HG03378 (cell line): ENCODE measurements at regions not wholly inside any gene's neighbourhood (a gene's known extent, or its start where the extent isn't known, plus 50 kb on each side); places are given as distances from the start of the nearest gene placed in this dataset.

Experiments used
- ATAC-seq: cut with Tn5 transposase; IDR thresholded peaks from one replicate; pipeline ENCODE4 v1.9.1; 2021; ENCODE audit warnings: mild to moderate bottlenecking, moderate library complexity; ENCODE audit not compliant: unreplicated experiment

- ATAC-seq = no peak
Observed at GRCh38 chr17:72588961-72589360, 468.1 kb downstream of the SOX9 start.

- ATAC-seq = no peak
Observed at GRCh38 chr17:72590382-72590781, 469.6 kb downstream of the SOX9 start.

DNA sequence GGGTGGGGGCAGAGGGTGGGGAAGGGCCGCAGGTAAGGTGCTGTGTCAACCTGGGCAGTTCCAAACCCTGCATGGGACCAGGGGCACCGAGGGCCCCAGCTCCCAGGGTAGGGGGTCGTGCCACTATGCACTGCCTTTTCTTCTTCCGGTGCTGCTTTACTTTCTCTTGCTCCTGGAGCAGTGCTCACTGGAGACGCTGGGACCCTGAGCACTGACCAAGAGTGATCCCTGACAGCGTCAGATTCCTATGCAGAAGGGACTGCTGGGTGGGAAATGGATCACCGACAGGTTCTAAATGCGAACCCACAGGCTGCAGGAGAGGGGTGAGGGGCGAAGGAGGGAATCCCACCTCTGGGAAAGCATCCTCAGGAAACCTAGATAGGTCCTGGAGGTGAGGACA, 470.1 kb downstream of the SOX9 start:
- no peak for ATAC-seq

DNA sequence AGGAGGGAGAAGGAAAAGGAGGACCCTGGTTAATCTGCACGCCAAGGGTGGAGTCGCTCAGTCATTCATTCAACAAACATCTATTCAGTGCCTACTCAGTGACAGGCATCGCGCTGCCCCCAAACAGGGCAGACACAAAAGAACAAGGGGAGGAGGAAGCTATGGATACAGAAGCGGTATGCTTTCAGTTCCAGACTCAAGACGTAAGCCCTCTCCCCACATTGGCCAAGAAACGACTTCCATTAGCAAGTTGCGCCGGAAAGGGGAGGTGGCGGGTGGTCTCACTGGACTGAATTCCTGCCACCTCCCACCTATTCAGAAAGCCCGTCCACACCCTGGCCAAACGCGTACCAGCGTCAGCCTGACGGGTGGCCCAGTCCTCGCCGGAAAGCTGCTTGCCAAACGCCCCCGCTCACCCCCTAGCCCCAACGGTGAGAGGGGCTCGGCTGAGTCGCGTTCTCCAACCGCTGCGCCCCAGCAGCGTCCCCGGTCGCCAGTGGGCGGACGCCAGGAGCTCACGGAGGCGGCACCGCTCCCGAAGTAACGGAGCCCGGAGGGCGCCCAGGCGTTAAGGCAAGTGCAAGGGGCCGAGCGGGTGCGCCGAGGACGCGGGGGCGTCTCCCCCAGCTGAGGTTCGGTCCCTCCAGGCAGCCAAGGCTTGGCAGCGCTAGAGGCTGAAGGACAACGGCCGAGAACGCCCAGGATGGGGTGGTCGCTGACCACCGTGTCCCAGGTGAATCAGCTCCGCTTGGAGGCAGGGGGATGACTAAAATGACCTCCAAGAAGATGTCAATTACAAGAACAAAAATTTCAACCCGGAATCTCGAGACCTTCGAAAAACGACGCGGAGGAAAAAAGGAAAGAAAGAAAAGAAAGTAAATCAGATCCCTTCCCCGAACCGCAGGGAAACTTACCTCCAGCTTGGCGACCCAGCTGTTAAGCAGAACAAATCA, 470.7 kb downstream of the SOX9 start:
- ATAC-seq = no peak

DNA sequence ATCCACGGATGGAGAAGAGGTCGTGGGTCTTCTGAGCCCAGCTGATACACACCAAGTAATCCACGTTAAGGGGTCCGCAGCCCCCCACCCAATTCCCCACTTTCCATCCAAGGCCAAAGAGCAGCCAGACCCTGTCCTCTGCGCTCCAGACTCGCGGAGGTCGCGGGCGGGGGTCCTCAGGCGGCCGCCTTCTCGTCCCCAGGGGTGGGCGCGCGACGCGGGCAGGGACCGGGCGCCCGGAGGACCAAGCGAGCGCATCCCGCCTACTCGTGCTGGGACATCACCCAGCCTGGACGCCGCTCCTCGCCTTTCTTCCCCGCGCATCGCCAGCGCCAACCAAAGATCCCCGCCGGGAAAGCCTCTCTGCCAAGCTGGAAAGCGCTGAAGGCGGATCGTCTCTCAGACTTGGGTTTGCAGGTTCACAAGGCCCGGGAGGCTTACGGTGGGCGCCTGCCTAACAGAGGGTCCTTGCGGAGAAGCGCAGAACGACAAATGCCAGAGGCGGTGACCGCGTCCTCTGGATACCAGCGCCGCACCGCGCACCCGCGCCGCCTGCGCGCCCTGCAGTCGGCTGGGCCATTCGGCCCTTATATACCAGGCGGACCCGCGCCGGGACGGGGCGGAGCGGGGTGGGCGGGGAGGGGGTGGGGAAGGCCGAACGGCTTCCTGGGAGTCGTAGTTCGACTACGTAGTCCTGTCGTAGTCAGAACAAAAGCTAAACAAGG, 471.6 kb downstream of the SOX9 start:
- ATAC-seq = no peak

DNA sequence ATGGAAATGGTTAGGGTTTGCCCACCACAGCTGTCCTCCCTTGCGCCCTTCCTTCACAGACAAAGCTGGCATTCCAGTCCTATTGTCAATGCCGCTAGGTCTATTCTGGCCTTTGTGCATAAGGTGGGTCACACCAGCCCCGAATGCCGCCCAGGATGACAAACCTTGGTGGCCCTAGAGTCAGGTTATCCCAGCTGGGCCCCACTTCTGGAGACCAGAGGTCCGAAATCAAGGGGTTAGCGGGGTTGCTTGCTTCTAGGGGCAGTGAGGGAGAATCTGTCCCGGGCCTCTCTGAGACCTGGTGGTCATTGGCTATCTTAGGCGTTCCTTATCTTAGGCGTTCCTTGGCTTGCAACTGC, 472.1 kb downstream of the SOX9 start:
- ATAC-seq = no peak

- no peak for ATAC-seq
Observed at GRCh38 chr17:72594248-72594647, 473.4 kb downstream of the SOX9 start.
